NT2/D1 (cell line): ENCODE measurements at regions not wholly inside any gene's neighbourhood (a gene's known extent, or its start where the extent isn't known, plus 50 kb on each side); places are given as distances from the start of the nearest gene placed in this dataset.

ENCODE experiments used
- DNase-seq: peaks from one replicate; pipeline ENCODE4 v3.0.0-alpha.2; 2011; ENCODE audit warnings: low read depth, low spot score
- H3K27me3 ChIP-seq: 2 replicates; pipeline ENCODE4 v1.6.0; 2011; ENCODE audit warnings: mild to moderate bottlenecking; ENCODE audit not compliant: insufficient read length, insufficient read depth
- H3K36me3 ChIP-seq: 2 replicates; pipeline ENCODE4 v1.6.1; 2011; ENCODE audit warnings: mild to moderate bottlenecking, low read length, mixed read lengths; ENCODE audit not compliant: insufficient read depth, insufficient read length
- H3K4me1 ChIP-seq: 2 replicates; pipeline ENCODE4 v1.5.1; 2011; ENCODE audit not compliant: insufficient read depth, insufficient read length
- H3K4me3 ChIP-seq: 2 replicates; pipeline ENCODE4 v1.5.1; 2011; ENCODE audit warnings: low read depth; ENCODE audit not compliant: insufficient read length
- H3K9ac ChIP-seq: 2 replicates; pipeline ENCODE4 v1.6.0; 2011; ENCODE audit warnings: low read depth; ENCODE audit not compliant: insufficient read length
- H3K9me3 ChIP-seq: 2 replicates; pipeline ENCODE4 v1.5.1; 2011; ENCODE audit warnings: mild to moderate bottlenecking, low read length; ENCODE audit not compliant: insufficient read depth
- SUZ12 ChIP-seq: IDR thresholded peaks from 2 replicates; pipeline ENCODE4 v1.6.1; 2011; ENCODE audit not compliant: insufficient read length, insufficient read depth; ENCODE audit errors: extremely low read depth
- YY1 ChIP-seq: IDR thresholded peaks from 2 replicates; pipeline ENCODE4 v1.6.1; 2011; ENCODE audit not compliant: insufficient read length, insufficient read depth
- ZNF274 ChIP-seq: IDR thresholded peaks from 2 replicates; pipeline ENCODE4 v1.6.1; 2011; ENCODE audit warnings: mild to moderate bottlenecking, low read depth, low read length

GRCh38 chr6:15722731-15723130 lies 59.9 kb upstream of the DTNBP1 start:
- Histone ChIP-seq H3K4me1 (no peaks in the 10 kb centered on the region), H3K9ac (no peak overlapping the region), H3K36me3 (no peaks in the 10 kb centered on the region), H3K9me3 (no peaks in the 10 kb centered on the region), H3K4me3 (no peak overlapping the region), H3K27me3 (no peaks in the 10 kb centered on the region)
- TF ChIP-seq YY1 (no peak), ZNF274 (no peak), SUZ12 (no peak)
- DNase-seq, result no peak

DNA sequence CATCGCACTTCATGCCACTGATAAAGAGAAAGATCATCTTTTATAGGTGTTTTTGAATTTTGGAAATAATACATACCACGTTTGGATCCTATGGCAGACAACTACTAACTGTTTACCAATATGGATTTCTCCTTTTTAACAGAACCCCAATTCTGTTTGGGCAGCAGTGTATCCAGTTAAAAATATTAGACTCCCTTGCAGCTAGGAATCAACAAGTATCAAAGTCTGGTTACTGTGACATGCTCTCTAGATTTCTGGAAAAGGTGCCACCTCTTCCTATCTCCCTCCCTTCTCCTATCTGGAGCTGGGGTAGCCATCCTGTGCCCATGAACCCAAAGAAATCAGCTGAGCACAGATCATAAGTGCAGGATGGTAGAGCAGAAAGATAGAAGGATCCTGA lies 54.1 kb upstream of the DTNBP1 start:
- no peak for DNase-seq
- TF ChIP-seq SUZ12 (no peak), YY1 (no peak), ZNF274 (no peak)
- Histone ChIP-seq H3K27me3 (no peaks in the 10 kb centered on the region), H3K4me3 (no peak overlapping the region), H3K9ac (no peak overlapping the region), H3K36me3 (no peaks in the 10 kb centered on the region), H3K9me3 (peaks cover 17% of the 10 kb centered on the region; the same call in 1 of the 2 replicates), H3K4me1 (no peaks in the 10 kb centered on the region)

- TF ChIP-seq YY1 (no peak), ZNF274 (no peak), SUZ12 (no peak)
- Histone ChIP-seq H3K36me3 (no peaks in the 10 kb centered on the region), H3K4me3 (no peak overlapping the region), H3K27me3 (no peaks in the 10 kb centered on the region), H3K4me1 (no peaks in the 10 kb centered on the region), H3K9me3 (peaks cover 17% of the 10 kb centered on the region; the same call in 1 of the 2 replicates), H3K9ac (no peak overlapping the region)
- no peak for DNase-seq
Measured at GRCh38 chr6:15715851-15716250, 53.0 kb upstream of the DTNBP1 start.

DNA sequence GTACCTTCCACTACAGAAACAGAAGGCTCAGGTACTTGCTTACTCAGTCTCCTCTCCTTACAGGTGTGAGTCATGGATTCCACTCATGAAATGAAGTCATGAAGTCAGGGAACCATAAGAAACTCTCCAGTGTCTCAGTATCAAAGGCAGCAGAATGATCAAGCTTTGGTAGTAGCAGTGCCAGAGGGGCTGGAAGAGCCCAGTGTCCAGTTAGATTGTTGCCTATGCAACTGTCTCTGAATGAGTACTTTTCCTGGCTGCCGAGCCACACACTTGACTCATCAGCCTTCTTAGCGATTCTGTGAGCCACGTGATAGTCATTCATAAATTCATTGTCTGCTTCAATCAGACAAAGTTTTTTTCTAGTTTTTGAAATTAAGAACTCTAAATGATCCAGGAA lies 52.2 kb upstream of the DTNBP1 start:
- Histone ChIP-seq H3K36me3 (no peaks in the 10 kb centered on the region), H3K4me3 (no peak overlapping the region), H3K9ac (no peak overlapping the region), H3K4me1 (no peaks in the 10 kb centered on the region), H3K9me3 (peaks cover 17% of the 10 kb centered on the region; the same call in 1 of the 2 replicates), H3K27me3 (no peaks in the 10 kb centered on the region)
- no peak for DNase-seq
- TF ChIP-seq ZNF274 (no peak), SUZ12 (no peak), YY1 (no peak)

DNA sequence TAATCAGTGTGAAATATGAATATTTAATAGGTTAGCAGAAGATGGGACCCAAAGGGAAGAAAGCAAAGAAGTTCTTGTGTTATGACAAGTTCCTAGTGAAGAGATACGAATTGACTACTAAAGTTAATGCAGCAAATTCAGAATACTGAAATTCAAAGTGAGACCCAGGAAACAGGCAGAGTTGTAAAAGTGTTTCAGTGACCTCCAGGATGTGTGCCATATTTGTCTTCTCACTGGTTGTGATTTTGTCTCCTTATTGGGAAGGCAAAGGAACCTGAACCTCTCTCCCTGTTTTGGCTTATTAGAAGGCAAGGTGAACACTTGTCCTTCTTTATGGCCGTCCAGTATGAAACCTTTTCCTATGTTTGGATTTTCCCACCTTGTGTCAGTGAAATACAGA lies 51.8 kb upstream of the DTNBP1 start:
- no peak for DNase-seq
- no peaks in the 10 kb centered on the region for H3K36me3 ChIP-seq
- no peaks in the 10 kb centered on the region for H3K4me1 ChIP-seq
- H3K4me3 ChIP-seq, result no peak overlapping the region
- TF ChIP-seq SUZ12, result no peak
- no peak for TF ChIP-seq ZNF274
- no peak for TF ChIP-seq YY1
- no peak overlapping the region for H3K9ac ChIP-seq
- peaks cover 17% of the 10 kb centered on the region; the same call in 1 of the 2 replicates for H3K9me3 ChIP-seq
- no peaks in the 10 kb centered on the region for H3K27me3 ChIP-seq

DNA sequence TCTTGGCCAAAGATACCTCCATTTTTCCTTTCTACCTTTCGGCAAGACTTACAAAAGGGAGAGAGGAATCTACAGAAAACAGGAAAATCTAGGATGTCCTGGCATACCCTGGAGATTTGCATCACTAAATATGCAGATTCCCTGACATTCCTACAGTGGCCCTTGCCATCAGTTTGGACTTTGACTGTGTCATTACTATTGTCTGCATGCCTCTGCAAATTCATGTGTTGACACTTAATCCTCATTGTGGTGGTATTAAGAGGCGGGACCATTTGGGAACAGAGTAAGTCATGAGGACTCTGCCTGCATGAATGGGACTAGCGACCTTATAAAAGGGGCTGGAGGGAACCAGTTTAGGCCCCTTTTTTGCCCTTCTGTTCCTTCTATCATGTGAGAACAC lies 50.5 kb upstream of the DTNBP1 start:
- TF ChIP-seq YY1 (no peak), SUZ12 (no peak), ZNF274 (no peak)
- Histone ChIP-seq H3K4me3 (no peak overlapping the region), H3K4me1 (no peaks in the 10 kb centered on the region), H3K9me3 (peaks cover 17% of the 10 kb centered on the region; the same call in 1 of the 2 replicates), H3K36me3 (no peaks in the 10 kb centered on the region), H3K9ac (no peak overlapping the region), H3K27me3 (no peaks in the 10 kb centered on the region)
- DNase-seq, result peak; percentile 50

DNA sequence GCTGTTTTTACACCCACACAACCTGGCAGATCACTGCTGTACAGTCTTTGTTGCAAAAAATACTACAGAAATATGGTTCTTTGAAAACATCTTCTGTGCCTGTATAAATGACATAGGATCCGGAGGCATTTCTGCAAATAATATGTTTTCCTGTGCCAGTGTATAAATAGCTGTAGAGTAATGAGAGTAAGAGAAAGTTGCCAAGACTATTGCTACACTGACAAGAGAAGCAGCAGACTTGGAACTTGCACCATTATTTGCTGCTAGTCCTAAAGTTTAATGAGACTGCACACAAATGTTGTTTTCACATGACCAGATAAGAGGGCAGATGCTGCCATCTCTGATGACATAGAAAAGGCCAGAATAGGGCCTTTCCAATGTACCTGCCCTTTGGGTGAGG lies 50.0 kb upstream of the DTNBP1 start:
- TF ChIP-seq ZNF274, result no peak
- no peak for TF ChIP-seq YY1
- TF ChIP-seq SUZ12, result no peak
- Histone ChIP-seq H3K4me3 (no peak overlapping the region), H3K9me3 (peaks cover 17% of the 10 kb centered on the region; the same call in 1 of the 2 replicates), H3K27me3 (no peaks in the 10 kb centered on the region), H3K9ac (no peak overlapping the region), H3K36me3 (no peaks in the 10 kb centered on the region), H3K4me1 (no peaks in the 10 kb centered on the region)
- DNase-seq, result no peak
